ENCODE measurements at regions not wholly inside any gene's neighbourhood (a gene's known extent, or its start where the extent isn't known, plus 50 kb on each side); places are given as distances from the start of the nearest gene placed in this dataset.
"Not testable (repeated sequence)": the region's sequence is repeated elsewhere in the genome, so short reads cannot be mapped to it uniquely, and the experiment has no call there.

DNA sequence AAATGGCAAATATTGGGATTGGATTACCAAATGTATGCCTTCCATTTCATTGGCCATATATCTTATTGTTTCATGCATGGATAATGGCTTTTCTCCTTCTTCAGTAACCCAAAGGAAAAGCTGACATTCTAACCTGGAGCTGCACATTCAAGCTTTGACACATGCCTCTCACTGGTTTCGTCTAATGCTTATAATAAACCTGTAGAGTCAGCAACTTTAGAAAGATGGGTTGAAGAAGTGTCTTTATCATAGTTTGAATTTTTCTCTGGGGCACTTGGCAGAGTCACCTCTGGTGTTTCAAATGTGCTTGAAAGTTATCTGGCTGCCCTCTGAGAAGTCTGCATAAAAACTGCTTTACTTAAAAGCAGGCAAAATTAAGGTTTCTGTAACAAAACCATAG, 55.4 kb upstream of the GOLGA8A start:
- no peak overlapping the region for H3K4me3 Mint-ChIP-seq
- peaks cover 3 to 7% of the 10 kb centered on the region in 2 donors for H3K4me1 Mint-ChIP-seq (ENCODE audit: low read depth in 2 of 2)
- ATAC-seq (replicated peaks) (no peak), DNase-seq (no peak)
- H3K27me3 Mint-ChIP-seq: peaks cover 66 to 83% of the 10 kb centered on the region in 2 donors
- H3K36me3 Mint-ChIP-seq (ENCODE audit: insufficient read depth): no peaks in the 10 kb centered on the region
- H3K27ac Mint-ChIP-seq: no peak overlapping the region
- peaks cover 3 to 7% of the 10 kb centered on the region in 2 donors for H3K9me3 Mint-ChIP-seq

DNA sequence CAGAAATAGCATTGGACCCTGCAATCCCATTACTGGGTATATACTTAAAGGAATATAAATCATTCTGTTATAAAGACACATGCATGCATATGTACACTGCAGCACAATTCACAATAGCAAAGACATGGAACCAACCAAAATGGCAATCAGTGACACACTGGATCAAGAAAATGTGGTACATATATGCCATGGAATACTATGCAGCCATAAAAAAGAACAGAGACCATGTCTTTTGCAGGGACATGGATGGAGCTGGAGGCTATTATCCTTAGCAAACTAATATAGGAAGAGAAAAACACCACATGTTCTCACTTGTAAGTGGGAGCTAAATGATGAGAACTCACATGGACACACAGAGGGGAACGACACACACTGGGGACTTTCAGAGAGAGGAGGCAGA, 53.9 kb upstream of the GOLGA8A start:
- not testable (repeated sequence) for H3K27ac Mint-ChIP-seq; H3K9me3 Mint-ChIP-seq; ATAC-seq (replicated peaks); DNase-seq; H3K36me3 Mint-ChIP-seq (ENCODE audit: insufficient read depth); H3K4me3 Mint-ChIP-seq; H3K4me1 Mint-ChIP-seq (ENCODE audit: low read depth in 2 of 2)
- peaks cover 63 to 83% of the 10 kb centered on the region in 2 donors for H3K27me3 Mint-ChIP-seq

DNA sequence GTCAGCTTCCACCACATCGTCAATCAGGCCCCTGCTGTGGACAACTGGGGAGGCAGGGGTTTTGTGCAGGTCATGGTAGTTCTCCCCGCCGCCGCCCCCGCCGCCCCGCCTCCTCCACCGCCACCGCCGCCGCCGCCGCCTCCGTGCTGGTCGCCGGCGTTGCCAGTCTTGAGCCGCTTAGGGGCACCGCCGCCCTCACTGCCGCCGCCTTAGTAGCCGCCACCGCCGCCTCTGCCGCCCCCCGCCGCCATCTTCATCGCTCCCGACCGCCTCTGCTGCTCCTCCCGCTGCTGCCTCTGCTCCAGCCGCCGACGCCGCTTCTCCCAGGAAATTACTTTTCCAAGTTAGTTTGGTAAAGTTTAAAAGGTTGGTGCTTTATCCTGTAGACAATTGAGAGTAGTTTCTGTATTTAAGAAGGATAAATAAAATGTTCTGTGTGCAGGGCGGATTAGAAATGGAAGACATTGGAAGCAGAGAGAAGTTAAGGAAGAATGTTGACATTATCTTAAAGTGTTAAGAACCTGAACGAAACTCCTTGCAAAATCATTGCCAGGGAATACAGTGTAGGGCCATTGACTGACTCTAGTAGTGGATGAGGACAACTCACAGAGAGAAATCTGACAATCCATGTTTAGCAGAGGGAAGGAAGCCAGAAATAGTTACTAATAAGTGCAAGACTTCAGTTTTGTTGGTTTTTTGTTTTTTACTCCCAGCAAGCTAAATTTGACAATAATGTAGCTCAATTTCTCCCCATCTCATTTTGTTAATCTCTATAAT, 53.0 kb upstream of the GOLGA8A start:
- peaks cover 0 to 6% of the 10 kb centered on the region in 2 donors for H3K4me1 Mint-ChIP-seq (ENCODE audit: low read depth in 2 of 2)
- DNase-seq: no peak
- H3K36me3 Mint-ChIP-seq (ENCODE audit: insufficient read depth): no peaks in the 10 kb centered on the region
- H3K4me3 Mint-ChIP-seq: no peak overlapping the region
- H3K27me3 Mint-ChIP-seq: peaks cover 70 to 82% of the 10 kb centered on the region in 2 donors
- no peak for ATAC-seq (replicated peaks)
- no peak overlapping the region for H3K27ac Mint-ChIP-seq
- peaks cover 3 to 7% of the 10 kb centered on the region in 2 donors for H3K9me3 Mint-ChIP-seq

DNA sequence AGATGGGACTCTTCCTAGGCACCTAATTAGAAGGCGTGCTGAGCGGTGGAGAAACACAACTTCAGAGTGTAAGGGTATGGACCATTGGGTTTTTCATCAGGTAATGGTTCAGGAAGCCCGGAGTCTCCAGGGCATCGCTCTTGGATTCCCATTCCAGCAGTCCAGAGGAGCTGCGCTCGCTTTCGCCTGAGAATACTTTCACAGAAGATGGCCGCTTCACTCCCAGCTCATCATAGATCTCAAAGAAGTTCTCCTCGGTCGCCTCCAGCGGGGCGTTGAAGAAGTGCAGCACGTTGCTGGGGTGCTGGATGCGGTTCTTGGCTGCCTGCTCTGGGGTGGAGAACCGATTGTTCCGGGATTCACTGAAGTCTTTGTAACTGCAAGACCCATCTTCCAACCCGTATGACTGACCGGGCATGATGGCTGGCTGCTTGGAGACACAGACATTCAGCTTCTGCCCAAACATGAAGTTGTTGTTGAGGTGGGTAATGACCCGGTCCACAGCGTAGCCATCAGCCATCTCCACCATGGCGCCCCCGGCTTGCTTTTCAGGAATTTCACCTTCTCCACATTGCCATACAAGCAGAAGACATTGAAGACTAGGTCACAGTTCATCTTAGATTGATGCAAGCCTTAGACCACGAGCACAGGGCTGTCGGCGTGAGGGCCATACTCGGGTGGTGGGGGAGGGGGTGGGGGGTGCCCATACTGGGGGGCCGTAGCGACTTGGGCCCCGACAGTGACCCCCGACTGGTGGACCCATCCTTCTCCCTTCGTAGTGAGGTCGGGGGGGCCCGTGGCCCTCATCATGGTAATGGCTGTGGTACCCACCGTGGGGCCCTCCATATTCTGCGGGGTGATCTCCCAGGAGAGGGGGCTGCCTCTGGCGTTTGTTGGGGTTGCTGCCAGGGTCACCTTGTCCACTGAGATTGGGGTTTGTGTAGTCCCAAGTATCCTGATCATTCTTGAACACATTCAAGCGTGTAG, 51.7 kb upstream of the GOLGA8A start:
- not testable (repeated sequence) for H3K36me3 Mint-ChIP-seq (ENCODE audit: insufficient read depth); ATAC-seq (replicated peaks); H3K4me3 Mint-ChIP-seq; H3K9me3 Mint-ChIP-seq; H3K4me1 Mint-ChIP-seq (ENCODE audit: low read depth in 2 of 2); H3K27ac Mint-ChIP-seq; DNase-seq
- H3K27me3 Mint-ChIP-seq: peaks cover 75 to 85% of the 10 kb centered on the region in 2 donors
